Activated CD8-positive, alpha-beta memory T cell treated with anti-CD3 and anti-CD28 coated beads, Interleukin-2, amount 50 U/mL, for 48 hours (primary cell): ENCODE measurements at regions not wholly inside any gene's neighbourhood (a gene's known extent, or its start where the extent isn't known, plus 50 kb on each side); places are given as distances from the start of the nearest gene placed in this dataset.

Experiments used
- DNase-seq: peaks from one replicate; pipeline ENCODE4 v3.0.0-alpha.2; 2020

GRCh38 chr5:15447209-15447608 lies 52.8 kb upstream of the FBXL7 start:
- no peak for DNase-seq

- no peak for DNase-seq
These were observed 53.4 kb upstream of the FBXL7 start for GRCh38 chr5:15446552-15446951.

GRCh38 chr5:15442193-15442570 lies 57.8 kb upstream of the FBXL7 start:
- DNase-seq: no peak

GRCh38 chr5:15441433-15442192 lies 58.4 kb upstream of the FBXL7 start:
- DNase-seq: no peak

GRCh38 chr5:15440434-15440833 lies 59.5 kb upstream of the FBXL7 start:
- DNase-seq: no peak

GRCh38 chr5:15439801-15440200 lies 60.2 kb upstream of the FBXL7 start:
- no peak for DNase-seq

- DNase-seq: no peak
These were observed 66.3 kb upstream of the FBXL7 start for GRCh38 chr5:15433709-15434108.

- no peak for DNase-seq
These were observed 68.1 kb upstream of the FBXL7 start for GRCh38 chr5:15431923-15432322.

- DNase-seq: no peak
These were observed 74.2 kb upstream of the FBXL7 start for GRCh38 chr5:15425766-15426165.

GRCh38 chr5:15424769-15425168 lies 75.2 kb upstream of the FBXL7 start:
- DNase-seq: no peak

- DNase-seq: no peak
These were observed 78.0 kb upstream of the FBXL7 start for GRCh38 chr5:15421921-15422412.

- no peak for DNase-seq
These were observed 78.6 kb upstream of the FBXL7 start for GRCh38 chr5:15421381-15421780.

GRCh38 chr5:15420201-15420600 lies 79.8 kb upstream of the FBXL7 start:
- no peak for DNase-seq

GRCh38 chr5:15417156-15417555 lies 82.8 kb upstream of the FBXL7 start:
- DNase-seq: no peak

- no peak for DNase-seq
These were observed 93.5 kb upstream of the FBXL7 start for GRCh38 chr5:15406478-15406877.

GRCh38 chr5:15393146-15393545 lies 106.8 kb upstream of the FBXL7 start:
- no peak for DNase-seq

- no peak for DNase-seq
These were observed 108.1 kb upstream of the FBXL7 start for GRCh38 chr5:15391704-15392397.

- DNase-seq: no peak
These were observed 111.1 kb upstream of the FBXL7 start for GRCh38 chr5:15388866-15389265.

- DNase-seq: no peak
These were observed 112.0 kb upstream of the FBXL7 start for GRCh38 chr5:15387931-15388524.

GRCh38 chr5:15386122-15386521 lies 113.9 kb upstream of the FBXL7 start:
- no peak for DNase-seq

GRCh38 chr5:15385553-15385952 lies 114.4 kb upstream of the FBXL7 start:
- no peak for DNase-seq

- DNase-seq: no peak
These were observed 114.9 kb upstream of the FBXL7 start for GRCh38 chr5:15385037-15385436.

- no peak for DNase-seq
These were observed 115.4 kb upstream of the FBXL7 start for GRCh38 chr5:15384581-15384980.

GRCh38 chr5:15384176-15384575 lies 115.8 kb upstream of the FBXL7 start:
- DNase-seq: no peak
